OCI-M1 (cell line): ENCODE measurements at regions not wholly inside any gene's neighbourhood (a gene's known extent, or its start where the extent isn't known, plus 50 kb on each side); places are given as distances from the start of the nearest gene placed in this dataset.

Source experiments
- DNase-seq: peaks from one replicate; lab custom pipeline; 2025; lab: John Stamatoyannopoulos, UW

DNA sequence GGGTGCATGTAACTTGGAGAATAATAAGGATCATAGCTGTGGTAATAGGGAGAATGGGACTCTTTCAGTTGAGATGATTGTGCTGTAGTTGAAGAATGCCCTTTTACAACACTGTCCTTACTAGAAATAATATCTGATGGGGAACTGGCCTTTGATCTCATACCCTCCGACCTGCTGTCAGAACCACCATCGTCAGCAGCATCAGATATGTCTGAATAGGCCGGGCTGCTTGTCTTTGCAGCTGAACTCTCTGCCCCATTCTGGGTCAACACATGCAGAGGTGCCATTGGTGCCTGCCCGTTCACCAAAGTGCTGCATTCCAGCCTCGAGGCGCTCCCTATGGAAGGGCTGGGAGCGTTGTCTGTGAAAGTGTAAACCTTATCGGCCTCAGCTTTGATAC, 99.1 kb downstream of the ZNF608 start:
- DNase-seq, result no peak

DNA sequence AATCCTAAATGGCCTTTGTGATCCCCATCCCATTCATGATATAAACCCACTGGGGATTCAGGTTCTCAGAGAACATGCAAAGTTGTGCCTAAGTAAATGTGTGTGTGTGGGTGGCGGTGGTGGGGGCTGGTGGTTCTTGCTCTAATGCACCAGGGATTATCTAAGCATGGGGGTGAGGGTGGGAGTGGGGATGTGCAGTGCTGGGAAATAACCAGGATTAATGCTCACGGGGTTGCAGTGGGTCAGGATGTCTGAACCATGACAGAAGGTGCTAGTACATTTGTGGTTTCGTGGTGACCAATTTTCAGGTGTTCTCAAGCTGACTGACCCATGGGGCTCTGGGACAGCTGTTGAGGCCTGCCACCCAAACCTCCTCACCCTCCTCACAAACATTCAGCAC, 101.0 kb downstream of the ZNF608 start:
- no peak for DNase-seq

DNA sequence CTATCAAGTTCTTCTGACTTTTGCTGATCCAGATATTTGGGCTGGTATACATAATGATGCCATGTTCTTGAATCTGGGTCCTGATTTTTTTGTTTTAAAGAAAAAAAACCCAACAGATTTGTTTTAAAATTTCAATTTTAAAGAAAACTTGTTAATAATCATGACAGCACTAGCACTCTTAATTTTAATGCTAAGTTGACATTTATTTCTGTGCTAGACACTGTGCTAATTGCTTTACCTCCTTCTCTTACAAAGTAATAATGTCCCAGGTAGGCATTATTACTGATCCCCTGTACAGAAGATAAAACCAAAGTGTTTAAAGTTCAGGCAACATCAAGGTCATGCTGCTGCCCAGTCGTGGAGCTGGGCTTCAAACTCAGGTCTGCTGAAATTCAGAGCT, 101.9 kb downstream of the ZNF608 start:
- no peak for DNase-seq

DNA sequence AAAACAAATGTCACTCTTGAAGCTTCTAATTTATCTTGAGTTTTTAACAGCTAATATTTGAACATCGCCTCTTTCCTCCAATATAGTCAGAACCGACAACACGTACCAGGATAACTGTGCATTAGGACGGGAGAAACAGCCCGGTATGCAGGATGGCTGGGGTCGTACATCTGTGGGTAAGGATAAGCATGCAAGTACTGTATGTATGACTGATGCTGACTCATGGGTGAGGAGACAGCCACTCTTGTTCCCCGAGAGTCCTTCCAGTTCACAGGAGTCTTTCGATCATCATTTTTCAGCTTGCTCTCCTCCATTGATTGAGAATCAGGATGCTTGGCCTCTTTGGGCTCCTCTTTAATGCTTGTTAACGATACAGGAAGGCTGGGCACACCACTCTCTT, 102.3 kb downstream of the ZNF608 start:
- no peak for DNase-seq

DNA sequence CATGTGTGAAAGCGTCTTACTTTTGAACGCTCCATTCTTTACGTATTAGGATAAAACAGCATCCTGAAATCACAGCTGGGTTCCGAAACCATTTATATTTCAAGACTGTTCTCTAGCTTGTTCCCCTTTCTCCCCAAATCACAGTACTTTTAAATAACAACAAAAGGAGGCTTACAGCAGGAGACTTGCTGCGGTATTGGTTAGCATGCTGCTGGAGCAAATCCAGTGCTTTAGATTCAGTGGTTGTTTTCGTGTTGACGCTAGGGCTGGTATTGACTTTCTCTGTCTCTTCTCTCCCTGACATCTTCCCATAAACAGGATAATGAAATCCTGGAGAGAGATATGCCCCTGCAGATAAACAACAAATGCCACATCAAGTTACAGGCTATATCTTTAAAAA, 103.1 kb downstream of the ZNF608 start:
- no peak for DNase-seq

DNA sequence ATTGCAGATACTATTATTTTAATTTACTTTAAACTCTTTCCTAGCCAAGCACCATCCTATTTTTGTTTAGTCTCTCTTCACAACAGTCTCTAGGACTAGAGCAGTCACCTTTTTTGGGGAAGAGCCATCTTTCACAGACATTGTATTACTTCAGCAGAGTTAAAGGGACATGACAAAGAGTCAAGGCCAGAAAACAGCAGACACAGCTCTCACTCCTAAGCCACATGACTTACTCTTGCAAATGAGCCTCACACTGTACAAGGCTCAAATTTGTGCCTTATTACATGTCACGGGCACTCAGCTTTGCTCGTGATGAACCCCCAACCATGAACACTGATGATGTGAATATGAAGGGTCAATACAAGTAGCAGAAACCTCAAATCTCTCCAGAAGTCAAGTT, 104.3 kb downstream of the ZNF608 start:
- DNase-seq, result no peak

DNA sequence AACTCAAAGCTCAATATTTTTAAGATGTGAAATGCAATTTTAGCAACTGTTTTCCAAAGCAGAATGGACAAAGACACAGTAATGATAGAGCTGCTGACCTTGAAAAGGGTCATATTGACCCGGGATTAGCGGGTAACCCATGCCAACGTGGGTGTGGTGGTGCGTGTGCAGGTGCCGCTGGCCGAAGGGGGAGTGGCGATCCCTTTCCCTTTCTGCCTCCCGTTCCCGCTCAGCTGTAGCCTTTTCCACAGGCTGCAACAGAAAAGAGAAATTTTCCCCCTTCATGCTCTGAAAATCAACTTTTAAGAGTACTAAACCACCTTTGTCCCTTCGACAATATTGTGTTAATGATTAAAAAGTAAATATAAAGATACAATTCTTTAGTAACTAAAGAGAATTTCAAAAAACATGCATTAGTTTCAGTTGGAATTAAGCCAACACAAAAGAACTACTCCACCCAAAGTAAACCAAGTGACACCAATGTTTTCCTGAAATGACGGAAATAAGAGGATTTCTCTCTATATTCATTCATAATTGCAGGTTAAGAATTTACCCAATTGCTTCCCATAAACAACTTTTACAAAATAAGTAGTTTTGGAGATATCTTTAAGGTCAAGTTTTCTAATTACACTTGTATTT, 105.2 kb downstream of the ZNF608 start:
- DNase-seq, result no peak

DNA sequence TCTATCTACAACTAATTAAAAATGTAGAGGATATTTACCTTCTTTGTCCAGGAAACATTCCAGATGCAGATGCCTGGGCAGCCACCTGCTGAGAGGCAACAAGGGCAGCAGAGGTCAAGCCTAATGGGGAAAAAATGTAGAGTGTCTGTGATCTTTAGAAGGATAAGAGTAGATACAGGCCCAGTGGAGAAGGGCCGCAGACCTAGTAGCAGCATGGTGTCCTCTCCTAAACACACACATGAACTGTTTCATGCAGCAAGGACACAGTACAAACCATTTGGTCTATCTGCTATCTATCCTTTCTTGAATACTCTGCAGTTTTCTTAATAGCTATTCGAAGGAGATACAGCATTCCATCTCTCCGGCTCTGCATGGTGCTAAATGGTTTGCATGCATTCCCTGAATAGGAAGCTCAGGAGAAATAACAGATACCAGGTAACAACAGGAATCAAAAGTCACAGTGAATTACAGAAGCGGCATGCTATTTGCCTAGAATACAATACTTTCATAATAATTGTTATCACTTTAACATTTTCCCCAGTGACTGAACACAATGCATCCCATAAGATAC, 107.3 kb downstream of the ZNF608 start:
- no peak for DNase-seq

DNA sequence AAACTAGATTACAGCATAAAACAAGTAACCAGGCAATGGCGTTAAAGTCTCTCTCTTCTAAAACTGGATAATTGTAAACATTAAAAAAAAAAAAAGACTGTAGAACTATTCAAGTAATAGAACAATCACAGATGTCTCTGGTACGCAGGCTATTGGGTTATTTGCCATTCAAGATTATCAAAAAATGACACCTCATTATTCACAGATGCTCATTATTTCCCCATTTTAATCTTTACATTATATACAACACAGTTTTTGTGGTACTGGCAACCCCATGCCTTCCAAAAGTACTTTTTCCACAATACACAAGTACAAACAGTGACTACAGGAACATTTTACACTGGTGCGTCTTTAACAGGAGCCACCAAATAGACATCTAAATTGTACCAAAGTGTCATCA, 109.4 kb downstream of the ZNF608 start:
- no peak for DNase-seq

DNA sequence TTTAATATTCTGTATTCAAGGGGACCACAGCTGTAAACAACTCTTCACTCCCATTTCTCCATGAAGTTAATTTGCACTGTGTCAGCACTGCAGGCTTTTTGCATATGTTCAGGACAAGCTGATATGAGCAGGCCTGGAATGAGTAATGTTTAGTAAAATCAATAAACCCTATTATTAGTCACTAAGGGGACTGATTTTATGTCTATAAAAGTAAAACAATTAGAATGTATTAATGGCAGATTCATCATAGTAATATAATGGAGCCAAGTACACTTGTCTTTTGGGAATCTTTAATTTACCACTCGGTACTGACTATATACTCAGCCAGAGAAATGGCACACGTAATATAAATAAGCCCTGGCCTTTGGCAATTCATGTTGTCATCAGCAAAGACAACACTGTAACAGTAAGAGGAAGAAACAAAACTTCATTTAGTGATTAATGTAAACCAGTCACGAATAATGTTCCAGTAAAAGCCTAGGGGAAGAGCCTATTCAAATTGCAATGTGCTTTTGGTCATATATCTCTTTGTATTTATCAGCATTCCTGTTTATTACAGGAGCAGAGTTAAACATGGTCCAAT, 111.6 kb downstream of the ZNF608 start:
- no peak for DNase-seq

DNA sequence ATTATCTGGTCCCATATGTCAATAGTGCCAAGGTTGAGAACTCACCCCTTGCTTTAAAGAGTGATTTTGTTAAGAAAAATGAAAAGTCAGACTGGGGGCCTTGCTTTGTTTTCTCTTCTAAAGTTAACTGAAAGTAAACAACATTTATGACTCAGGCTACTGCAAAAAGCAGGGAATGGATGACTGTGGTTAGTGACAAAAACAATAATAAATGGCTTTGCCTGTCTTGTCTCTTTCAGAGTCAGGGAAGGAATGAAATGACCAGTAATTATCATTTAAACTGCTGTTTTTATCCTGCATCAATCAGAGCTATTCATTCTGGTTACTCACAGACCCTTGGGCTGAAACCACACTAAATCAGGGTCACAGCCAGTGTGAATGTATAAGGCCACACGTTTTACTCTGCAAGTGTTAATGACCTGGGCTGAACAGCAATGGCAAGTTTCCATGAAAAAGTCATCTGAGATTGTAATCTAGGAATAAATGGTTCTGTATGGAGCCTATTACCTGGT, 112.2 kb downstream of the ZNF608 start:
- DNase-seq, result no peak

DNA sequence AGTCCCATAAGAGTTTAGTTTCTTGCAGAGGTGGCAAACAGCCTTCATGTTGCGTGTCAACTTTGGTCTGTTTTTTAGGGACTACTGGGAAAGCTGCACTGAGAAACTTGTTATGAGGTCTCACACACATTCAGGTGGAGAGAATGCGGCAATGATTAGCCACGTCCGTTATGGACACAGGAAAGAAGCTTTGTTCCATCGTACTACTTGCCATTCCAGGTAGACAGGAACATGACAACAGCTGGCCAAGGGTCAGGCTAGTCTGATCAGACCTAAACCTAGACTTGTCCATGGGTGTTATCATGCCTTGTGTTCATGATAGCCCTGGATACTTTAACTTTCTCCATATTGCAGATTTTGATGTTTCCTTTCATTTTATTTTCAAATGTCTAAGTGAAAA, 113.2 kb downstream of the ZNF608 start:
- no peak for DNase-seq

DNA sequence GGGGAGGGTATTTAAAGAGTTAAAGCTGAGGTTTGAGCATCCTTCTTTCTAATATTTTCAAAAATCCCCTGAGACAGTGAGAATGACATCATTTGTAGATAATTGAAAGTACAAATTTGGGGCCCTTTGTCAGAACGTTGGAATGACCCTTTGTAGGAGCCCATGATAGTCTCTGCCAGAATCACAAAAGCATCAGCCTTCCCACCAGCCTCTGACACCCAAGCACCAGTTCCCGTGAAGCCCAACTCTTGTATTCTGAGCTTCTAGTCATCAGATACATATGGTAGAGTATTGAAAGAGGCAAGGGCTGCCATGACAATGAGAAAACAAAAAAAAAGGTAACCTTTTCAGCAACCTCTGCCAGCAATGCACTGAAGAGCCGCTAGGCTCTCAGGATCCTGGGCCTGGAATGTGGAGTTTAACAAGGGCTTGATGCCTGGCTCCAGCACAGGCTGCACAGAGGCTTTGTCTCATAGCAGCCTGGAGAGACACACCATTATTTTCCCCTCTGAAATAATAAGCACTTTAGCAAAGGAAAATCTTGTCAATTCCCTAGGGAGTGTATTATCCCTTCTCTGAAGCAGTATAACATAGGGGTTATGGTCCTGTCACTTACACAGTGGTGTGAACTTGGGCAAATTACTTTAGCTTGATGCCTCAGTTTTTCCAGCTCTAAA, 114.4 kb downstream of the ZNF608 start:
- DNase-seq, result no peak

DNA sequence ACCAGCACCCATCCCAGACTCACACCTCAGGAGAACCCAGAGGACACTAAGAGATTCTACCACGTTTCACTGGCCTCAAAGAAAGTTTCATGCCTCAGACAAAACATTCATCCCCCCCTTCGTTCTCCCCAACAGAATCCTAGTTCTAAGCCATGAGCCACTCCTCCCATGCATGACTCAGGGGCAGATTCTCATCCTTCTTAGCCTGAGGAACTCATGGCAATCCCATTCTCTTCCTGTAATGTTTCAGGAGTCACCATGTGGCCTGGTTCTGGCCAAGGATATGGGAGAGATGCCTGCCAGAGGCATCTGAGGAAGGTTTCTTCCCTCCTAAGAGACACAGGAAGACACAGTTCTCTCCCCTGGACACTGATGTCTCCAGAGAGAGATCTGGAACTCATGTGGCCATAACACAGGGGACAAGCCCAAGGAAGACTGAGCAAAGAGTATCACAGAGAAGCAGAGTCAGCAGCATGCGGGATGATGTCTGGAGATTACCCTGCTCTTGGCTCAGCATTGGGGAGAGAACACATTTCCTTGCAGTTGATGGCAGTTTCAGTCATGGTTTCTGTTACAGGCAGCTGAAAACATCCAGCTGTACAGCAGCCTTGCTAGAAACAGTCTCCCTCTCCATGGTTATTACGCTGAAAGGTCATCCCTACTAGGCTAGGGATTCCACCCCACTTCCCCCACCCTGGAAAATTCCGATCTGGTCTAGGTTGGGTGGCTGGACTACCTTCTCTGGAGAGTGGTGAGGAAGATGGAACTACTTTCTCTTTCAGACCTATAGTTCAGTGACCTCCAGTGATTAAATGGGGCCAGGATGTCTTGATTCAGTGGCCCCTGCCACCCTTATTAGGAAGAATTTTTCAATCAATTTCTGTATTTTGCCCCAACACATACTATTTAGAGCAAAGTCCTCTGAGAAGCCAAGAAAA, 115.4 kb downstream of the ZNF608 start:
- DNase-seq, result no peak

DNA sequence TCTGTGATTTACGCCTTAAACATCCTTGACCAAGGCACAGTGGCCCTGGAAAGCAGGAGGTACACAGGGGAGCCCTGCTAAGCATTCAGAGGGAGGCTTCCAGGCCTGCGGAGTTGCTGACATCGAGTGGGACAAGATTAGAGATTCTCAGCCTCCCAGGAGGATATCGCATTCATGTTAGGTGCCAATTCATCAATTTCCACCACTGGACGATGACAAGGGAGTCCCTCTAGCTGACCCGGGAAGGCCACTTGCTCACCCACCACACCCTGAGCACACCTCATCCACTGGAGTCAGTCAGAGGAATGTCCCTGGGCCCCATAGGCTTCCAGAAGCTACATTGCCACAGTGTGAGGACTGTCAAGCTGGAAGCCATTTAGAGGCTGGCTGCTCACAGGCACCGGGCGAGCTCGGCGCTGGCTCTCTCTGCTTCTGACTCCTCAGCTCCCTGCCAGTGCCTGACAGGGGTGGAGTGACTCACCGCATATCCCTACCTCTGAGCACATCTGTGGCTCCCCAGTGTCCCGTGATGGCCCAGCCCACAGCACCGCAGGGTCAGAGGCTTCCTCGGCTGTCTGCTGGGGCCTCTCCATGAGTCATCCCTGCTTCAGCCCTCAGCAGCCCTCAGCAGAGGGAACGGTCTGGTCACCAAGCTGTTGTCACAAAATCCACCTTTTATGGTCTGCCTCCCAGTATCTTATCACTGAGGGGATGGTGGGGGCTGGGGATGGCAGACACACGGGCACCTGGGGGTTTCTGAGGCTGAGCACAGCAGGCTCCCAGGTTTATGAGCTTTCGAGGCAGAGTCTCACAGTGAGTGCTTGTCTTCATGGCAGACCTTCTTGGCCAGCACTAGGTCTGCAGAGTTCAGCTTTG, 117.5 kb downstream of the ZNF608 start:
- peak; percentile 0 for DNase-seq

DNA sequence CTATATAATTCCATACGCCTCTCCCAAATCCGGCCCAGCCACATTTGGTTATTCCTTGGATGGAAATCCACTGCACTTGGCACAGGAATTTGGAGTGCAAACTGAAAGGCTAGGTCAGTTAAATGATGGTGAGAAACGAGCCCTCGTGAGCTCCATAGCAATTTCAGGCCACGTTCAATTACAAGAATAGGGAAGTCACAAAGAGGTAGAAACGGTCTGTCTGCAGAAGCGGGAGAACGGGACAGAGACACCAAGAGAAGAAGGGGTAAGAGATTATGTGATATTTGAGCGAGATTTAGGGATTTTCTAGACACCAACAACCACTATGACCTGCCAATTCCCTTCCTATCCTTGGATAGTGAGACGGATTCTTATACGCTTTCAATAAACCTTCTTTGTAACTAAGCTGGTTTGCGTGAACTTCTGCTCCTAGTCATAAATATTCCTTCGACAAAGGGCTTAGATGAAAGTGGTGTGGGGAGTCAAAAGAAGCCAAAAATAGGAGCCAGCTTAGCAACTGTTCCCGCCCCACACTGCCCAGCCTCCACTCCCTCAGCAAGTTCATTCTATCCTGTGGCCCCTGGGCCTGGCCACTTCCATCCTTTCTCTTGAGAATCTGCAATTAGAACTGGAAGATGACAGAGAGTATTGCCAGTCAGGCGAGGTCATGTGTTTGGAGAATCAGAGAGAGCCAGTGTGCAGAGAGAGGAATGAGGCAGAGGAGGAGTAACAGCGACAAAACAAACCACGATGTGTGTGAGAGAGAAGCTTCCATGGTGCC, 118.4 kb downstream of the ZNF608 start:
- no peak for DNase-seq

DNA sequence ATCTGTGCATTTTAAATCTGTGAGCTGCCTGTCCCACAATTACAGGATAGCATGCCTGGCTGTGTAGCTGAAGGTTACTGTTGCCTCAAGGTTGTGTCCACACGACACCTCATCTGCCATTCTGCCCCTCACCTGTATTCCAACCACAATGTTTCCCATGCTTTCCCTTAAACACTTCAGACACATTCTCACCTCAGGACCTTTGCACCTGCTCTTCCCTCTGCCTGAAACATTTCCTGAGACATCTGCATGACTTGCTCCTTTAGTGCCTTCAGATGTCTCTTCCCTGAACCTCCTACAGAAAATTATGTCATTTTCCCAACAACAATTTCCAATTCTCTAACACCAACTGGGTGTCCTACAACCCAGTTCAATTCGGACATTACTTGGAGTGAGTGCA, 120.4 kb downstream of the ZNF608 start:
- no peak for DNase-seq

DNA sequence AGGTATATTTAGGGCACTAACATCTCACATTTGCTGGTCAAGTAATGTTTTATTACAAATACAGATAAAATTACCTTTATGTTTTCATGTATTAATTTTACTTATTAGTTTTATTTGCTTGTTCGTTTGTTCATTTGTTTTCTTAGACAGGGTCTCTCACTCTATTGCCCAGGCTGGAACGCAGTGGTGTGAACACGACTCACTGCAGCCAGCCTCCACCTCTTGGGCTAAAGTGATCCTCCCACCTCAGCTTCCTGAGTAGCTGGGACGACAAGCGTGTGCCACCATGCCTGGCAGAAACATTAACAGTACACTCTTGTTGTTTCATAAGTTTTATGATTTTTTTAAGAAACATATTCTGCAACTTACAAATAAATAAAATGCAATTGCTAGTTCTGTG, 123.2 kb downstream of the ZNF608 start:
- no peak for DNase-seq

DNA sequence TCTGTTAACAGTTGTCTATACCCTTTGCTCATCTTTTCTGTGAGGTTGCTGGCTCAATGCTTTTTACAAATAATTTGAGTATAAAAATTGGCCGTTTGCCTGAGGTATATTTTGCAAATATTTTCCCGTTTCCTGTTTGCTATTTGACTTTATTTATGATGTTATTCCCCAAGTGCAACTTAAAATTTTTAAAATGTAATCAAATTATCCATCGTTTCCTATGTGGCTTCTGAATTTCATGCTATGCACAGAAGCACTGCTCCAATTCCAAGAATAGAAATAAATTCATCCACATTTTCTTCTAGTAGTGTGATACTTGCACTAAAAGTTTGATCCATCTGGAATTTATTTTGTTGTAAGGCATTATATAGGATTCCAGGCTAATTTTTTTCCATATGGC, 123.6 kb downstream of the ZNF608 start:
- no peak for DNase-seq

DNA sequence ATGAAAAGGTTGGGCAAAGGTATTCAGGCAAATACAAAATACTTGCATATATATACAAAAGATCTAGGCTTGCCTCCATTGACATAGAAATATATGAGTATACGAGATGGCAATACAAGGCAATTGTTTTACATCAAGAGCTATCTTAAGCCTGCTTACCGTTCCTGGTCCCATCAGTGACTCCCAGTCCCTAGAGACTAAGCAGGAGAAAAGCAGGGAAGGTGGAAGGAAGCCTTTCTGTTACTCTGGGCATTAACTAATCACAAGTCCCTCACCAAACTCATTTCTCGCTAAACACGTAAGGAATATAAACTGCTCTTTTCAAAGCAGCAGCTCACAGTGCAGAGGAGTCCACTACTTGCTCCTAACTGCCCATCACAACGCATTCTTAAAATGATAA, 125.2 kb downstream of the ZNF608 start:
- DNase-seq, result no peak
